ENCODE measurements at regions not wholly inside any gene's neighbourhood (a gene's known extent, or its start where the extent isn't known, plus 50 kb on each side); places are given as distances from the start of the nearest gene placed in this dataset.
"Not testable (repeated sequence)": the region's sequence is repeated elsewhere in the genome, so short reads cannot be mapped to it uniquely, and the experiment has no call there.

DNA sequence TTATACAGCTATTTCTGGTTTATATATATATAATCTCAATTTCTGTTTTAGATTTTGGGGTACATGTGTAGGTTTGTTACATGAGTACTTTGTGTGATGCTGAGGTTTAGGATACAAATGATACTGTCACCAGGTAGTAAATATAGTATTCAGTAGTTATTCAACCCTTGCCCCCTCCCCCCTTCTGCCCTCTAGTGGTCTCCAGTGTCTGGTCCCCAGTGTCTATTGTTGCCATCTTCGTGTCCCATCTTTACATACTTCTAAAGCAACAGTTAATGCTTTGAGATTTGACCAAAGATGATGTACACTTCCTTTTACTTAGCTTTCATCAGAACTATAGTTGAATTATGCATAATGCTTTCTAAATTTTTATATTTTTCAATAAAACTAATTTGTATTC lies 1623.4 kb upstream of the PRR20A start:
- DNase-seq, result peak; percentile 3

DNA sequence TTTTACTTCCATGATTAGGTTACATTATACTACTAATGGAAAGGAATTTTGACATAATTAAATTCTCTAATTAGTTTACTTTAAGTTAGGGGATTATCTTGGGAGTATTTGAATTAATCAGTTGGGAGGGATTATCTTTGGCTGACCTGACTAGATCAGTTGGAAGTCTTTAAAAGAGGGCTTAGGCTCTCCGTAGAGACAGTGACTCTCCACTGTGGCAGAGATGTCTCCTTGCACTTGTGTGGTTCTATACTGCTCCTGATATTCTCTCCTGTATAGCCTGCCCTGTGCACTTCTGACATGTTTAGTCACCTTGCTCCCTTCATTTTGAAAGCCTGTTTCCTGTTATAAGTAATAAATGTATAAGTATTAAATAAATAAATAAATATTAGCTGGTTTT lies 1612.3 kb upstream of the PRR20A start:
- no peak for DNase-seq

DNA sequence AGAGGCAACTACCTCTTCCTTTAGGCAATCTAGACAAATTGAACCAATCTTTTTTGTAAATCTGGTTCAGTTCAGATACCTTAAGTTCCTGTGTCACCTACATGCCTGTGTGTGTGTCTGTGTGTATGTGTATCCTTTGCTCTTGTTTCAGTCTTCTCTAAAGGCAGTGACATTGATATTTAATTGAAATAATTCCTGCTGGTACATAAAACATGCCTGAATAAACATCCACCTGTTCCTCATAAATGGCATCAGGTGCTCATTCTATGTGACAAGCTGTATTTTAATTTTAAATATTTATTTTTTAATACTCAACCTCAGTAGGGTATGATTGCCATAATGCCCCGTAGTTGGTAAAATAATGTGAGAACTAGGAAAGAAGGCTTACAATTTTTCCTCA lies 1606.4 kb upstream of the PRR20A start:
- DNase-seq, result no peak

DNA sequence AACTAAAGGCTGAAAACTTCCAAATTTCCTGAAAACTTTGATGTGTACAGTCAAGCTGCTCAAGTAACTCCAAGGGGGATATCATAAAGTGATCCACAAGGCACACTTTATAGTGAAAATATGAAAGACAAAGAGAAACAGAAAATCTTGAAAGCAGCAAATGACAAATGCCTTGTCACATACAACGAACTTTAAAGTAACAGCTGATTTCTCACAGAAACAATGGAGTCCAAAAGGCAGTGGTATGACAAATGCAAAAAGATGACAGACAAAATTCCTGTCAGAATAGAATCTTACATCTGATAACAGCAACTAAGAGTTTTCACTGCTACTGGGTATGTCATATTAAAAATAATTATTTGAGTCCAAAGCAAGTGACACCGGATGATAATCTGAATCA lies 1602.3 kb upstream of the PRR20A start:
- DNase-seq, result no peak

DNA sequence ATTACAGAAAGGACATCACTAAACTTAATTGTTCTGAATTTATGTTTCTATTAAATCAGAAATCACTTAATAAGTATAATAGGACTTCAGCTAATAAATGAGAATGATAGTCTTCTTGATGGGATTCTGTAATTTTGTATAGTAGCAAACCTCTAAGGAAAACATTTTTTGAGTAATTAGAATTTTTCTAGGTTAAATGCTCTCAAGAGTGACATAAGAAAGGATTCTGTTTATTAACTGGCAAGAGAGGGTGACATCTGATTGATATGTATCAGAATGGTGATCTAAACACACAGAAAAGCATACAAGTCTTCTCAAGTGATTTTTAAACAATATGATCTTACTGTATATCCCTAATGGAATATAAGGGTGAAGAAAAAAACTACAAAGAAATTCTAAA lies 1597.7 kb upstream of the PRR20A start:
- no peak for DNase-seq

DNA sequence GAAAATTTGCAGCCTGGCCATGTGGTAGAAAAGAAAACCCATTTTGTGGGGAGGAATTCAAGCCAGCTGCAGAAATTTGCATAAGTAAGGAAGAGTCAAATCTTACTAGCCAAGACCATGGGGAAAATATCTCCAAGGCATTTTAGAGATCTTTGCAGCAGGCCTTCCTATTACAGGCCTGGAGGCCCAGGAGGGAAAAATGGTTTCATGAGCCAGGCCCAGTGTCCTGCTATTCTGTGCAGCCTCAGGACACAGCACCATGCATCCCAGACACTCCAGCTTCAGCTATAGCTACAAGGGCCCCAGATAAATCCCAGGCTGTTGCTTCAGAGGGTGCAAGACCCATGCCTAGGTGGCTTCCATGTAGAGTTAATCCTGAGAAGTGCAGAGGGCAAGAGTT lies 1590.1 kb upstream of the PRR20A start:
- DNase-seq, result no peak

DNA sequence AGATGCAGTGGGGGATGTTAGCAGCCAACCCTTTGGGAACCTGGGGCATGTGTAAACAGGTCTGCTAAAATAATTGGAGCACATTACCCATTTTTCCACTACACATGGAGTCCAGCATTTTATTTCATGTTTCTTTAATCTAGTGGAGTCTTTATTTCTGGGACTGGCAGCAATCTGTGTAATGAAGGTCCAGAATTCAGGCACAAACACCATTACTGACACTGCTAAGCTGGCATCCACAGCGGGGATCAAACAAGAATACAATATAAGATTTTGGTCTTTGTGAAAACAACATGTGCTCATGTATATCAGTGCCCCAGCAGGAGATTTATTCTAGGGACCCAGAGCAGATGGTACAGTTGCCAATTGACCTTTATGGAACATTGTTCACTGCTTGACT lies 1587.0 kb upstream of the PRR20A start:
- peak; percentile 86 for DNase-seq

DNA sequence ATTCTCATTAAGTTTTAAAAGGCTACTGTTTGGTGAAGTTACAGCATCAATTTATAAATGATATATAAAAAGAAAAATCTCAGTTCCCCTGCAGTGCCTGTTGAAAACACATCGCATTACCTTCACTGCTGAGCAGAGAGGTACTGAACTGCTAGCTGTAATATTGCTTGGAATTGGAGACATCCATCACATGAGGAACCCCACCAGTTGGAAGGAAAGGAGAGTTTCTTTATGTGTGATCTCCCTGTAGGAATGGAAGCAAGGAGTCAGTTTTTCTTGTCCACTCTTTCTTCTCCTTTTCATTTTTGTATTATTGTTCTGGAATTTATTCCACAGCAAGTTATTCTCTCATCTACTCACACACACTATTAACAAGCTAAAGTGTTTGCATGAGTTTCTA lies 1586.0 kb upstream of the PRR20A start:
- peak; percentile 17 for DNase-seq

DNA sequence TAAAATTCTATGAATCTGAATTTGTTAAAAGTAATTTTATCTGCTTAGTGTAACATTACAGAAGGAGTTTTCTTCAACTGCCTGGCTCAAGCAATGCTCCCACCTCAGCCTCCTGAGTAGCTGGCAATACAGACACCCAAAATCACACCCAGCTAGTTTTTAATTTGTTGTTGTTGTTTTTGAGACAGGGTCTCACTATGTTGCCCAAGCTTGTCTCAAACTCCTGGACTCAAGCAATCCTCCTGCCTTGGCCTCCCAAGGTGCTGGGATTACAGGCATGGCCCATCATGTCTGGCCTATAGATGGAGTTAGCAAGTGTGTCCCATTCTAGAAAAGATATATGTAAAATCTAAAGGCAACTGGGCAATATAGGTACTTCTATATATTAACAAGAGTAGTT lies 1580.4 kb upstream of the PRR20A start:
- no peak for DNase-seq

DNA sequence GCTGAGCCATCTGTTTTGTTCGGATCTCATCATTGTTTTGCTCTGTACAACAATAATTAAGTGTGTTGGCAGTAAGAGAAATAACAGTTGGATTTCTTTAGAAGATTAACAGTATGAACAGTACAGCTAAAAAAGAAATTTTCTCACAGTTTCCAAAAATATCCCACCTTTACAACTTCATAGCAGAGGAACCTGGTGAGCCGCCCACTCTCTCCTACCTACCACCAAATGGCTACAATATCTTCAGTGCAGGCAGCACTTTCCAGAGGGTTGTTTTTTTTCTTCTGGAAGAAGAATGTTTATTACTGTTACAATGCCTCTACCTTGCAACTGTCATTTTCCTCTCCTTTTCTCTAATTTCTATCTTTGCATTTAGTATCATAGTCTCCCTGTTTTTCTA lies 1577.5 kb upstream of the PRR20A start:
- no peak for DNase-seq

DNA sequence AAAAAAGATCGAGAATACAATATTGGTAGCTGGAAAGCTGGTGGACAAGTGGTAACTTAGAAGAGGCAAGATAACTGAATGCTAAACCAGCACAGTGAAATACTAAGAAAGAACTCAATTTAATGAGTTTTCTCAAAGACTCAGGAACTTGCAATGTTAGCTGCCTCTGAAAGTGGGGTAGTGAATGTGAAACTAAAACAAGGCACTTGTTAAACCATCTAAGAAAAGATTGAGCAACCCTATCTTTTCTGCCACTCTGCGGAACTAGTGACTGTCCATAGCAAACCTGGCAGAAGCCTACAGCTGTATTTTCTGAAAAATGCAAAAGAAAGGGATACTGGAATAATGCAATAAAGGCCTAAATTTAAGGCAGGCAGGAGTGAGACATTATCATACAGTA lies 1574.4 kb upstream of the PRR20A start:
- no peak for DNase-seq

DNA sequence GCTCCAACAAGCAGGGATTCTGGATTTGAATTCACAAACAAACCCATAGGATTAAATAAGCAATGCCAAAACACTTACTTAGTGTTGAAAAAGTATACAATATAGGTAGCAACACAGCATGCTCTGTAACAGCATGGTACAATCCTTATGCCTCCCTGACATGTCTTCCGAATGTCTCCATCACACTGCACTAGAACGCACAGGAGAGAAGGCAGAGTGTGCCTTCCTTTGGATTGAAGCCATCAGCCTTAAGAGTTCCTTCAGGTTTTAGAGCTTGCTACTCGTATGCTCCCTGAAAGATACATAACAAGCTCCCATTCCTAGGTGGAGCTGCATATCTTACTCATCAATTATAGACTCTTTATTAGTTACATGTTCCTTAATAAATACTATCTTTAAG lies 1573.9 kb upstream of the PRR20A start:
- DNase-seq, result no peak

DNA sequence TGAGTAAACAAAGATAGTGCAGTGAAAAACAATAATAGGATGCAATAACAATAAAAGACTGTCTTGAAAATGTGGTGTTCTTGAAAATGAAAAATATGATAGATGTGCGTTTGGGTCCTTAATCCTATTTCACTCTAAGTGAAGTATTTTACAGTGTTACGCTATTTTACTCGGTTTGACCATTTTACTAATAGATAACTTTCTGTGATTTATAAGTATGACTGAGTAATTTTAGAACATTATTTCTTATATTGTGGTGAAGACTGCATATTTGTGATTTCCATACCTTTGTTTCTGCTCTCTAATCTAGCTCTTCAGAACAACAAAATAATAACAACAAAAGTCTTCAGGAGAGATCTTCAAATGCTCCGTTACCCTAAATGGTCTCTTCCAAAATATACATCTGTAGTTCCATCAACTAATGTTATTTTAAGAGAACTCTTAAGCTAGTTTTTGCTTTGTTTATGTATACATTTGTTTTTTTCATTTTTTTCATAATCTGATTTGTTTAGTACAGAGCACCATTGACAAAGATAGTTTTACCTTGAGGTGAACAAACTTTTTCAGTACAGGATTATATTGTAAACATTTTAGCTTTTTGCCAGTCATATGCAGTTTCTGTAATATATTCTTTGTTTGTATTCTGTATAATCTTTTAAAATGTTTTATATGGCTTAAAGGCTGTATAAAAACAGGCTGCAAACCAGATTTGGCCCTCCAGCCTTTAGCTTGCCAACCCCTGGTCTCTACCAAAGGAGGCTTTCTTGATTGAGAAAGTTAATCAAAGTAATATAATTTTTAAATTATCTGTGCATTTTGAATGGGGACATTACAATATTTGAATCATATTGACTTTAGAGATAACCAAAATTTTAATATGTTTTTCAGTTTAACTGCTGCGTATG lies 1572.7 kb upstream of the PRR20A start:
- no peak for DNase-seq

DNA sequence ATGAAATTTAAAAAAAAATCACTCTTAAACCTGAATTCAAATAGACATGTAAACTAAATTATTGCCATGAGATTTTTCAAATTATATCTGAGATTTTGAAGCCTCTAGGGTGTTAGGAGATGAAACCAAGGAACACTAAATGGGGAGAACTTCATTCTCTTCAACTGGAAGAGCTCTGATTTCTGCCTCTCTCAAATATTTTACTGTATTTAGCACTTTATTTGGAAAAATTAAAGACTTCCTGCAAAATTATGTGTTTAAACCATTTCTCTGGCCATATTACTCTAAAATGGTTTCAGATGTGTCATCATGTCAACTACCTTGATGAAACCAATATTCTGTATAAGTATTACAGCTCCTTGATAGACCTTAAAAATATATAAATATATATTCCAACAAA lies 1571.6 kb upstream of the PRR20A start:
- DNase-seq, result no peak

DNA sequence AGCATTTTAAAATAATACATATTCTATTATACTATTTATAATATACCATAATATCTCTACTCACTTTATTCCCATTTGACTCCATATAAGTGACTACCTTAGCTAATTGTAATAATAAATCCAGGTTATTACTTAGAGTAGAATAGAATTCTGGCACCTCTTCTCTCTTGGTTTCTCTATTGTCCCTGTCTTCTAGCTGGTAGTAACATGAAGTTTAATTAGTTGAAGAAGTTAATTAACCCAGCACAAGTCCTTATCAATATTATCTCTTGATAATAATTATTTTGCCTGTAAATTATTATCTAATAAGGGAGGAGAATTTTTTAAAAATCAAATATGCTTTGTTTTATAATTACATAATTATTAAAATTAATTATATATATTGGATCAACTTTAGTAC lies 1571.2 kb upstream of the PRR20A start:
- DNase-seq, result no peak

DNA sequence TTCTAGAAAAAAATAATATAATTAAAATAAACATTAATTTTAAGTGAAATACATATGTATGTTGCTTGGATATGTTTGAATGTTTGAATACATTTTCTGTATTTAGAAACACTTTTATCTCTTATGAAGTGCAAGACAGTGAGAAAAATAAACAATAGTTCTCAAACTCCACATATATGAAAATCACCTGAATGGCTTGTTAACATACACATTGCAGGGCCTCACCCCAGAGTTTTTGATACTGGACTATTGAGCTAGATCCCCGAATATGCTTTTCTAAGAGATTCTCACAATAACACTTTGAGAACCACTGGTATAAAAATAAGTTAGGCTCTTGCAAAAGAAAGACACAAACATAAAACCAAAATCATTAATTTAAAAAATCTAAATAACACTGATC lies 1570.3 kb upstream of the PRR20A start:
- DNase-seq, result no peak

DNA sequence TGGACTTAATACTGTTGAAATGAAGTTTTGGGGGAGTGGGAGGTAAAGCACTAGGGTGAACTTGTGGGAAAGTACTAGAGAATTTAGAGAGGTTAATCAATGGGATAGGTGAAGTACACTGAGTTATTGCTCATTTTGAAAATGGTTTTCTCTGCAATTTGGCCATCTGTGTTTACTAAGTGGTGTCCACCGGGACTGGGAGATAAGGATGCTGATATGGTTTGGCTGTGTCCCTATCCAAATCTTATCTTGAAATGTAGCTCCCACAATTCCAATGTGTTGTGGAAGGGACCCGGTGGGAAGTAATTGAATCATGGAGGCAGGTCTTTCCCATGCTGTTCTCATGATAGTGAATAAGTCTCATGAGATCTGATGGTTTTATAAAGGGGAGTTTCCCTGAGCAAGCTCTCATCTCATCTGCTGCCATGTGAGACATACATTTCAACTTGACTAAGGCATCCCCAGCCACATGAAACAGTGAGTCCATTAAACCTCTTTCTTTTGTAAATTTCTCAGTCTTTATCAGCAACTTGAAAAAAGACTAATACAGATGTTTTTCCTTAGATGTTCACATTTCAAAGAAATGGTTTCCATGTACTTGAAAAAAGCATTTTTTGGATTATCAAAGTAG lies 1569.4 kb upstream of the PRR20A start:
- no peak for DNase-seq

DNA sequence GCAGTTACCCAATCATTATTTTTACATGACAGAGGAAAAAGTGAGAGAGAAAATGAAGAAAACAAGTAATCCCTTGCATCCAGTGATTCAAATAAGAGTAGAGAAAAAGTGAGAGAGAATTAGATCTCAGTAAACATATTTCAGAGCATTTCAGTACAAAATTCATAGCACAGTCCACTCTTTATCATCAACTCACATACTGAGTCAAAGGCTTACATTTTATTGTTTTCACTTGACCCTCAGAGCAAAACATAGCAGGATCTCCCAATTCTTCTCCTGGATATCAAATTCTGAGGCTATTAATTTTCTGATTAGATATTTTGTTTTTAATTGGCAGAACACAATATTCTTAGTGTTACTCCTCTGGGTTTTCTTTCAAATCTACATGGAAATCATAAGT lies 1568.3 kb upstream of the PRR20A start:
- DNase-seq, result no peak

DNA sequence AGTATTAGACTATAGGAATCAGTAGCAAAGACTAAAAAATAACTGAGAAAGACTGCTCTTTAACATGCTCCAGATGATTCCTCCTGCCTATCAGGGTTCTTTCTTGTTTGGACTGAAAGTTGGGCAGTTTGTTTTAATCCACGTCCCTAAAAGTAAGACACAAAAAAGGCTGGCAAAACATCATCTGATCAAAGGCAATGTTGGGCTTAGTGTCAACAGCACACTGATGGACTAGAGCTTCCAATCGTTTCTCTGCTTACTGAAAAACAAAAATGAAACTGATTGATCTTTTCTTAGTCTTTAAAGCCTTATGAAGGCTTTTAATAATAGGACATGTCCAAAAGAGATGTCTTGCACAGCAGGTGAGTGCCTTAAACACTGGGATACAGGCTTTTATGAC lies 1567.9 kb upstream of the PRR20A start:
- DNase-seq, result no peak

DNA sequence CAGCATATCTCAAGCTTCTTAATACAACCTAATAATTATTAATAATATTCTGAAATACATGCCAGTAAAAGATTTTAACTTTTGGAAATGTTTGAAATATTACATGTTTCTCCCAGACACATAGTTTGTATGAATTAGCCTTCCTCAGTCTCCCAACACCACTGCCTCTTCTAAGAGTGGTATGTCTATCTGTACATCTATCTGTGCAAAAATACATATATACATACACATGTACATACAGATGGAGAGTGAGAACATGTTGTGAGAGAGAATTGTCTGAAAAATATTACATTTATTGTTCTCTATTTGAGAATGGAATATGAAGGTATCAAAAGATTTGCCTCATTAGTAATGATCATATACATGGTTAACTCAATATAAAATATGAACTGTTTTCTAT lies 1567.2 kb upstream of the PRR20A start:
- no peak for DNase-seq

DNA sequence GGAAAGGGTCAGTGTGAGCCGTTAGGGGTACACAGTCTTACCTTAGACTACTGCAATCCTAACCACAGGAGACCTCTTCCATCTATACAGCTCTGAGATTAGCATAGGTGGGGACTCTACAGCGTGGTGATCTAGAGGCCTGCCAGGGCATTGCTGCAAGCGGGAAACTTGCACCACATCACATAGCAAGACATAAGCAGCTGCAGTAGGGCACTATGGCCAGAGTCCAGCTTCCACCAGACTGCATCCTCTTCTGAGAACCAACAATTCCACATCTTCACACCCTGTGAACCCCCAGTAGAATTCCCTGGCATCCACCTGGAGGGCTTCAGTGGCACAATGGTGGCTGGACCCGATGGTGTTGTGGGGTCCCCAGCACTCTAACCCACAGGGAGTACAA lies 1564.3 kb upstream of the PRR20A start:
- no peak for DNase-seq

DNA sequence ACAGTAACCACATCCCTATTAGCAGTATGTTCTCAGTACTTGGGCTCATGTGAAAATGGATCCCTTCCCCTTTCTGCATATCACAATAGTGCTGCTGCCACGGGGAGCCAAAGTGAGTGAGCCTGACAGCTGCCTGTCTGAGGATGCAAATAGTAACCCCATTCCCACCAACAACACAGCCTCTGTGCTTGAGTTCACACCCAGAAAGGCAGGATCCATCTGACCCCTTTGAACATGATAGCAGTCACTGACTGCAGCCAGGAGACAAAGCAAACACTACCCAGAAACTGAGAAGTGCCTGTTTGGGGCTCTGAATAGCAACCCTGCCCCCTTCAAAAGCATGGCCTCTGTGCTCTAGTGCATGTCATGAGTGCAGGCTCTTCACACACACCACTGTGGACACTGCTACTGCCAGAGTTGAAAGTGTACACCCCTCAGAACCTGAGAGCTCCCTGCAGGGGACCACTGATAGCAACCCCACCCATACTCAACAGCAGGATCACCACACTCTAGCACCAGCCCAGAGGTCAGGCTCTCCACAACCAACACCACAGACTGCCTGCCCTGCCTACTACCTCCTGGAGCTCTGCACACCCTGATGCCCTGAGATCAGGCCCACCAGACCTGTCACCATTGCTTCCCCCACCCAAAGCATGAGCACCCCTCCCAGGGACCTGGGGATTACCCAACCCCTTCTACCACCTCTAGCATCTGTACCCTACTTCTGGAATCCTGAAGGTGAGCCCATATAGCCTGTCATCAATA lies 1563.5 kb upstream of the PRR20A start:
- no peak for DNase-seq

DNA sequence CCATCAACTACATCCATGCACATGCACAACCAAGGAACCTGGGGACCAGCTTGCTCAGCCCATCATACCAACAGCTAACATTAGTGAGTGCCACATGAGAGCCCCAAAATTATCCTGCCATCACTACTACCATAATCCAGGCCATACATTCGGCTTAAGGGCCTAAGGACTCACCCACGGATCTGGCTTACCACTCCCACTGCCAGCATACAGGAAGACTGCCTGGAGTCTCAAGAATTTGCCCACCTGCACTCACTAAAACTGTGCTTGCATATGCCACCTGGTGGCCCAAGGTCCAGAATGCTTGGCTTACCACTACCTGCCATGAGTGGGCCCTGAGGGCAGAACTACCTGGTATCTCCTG lies 1562.9 kb upstream of the PRR20A start:
- DNase-seq, result no peak

DNA sequence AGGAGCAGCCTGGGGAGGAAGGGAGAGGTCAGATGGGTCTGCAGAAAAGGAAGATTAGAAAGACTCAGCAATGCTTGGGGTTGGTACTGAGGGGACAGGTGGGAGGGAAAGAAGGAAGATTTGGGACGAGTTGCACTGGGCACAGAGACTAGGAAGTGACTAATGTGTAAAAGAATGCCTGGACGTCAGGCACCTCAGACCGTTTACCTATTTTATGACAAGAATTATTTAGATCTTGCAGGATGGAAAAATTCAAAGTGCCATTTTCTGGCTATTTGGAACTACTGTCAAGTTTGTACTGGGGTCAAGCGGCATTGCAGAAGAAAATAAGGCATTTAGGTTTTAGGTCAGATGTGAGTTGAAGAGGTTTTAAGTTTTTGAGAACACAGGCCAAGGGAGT lies 1558.4 kb upstream of the PRR20A start:
- DNase-seq, result not testable (repeated sequence)
